HG02852 (cell line): ENCODE measurements at regions not wholly inside any gene's neighbourhood (a gene's known extent, or its start where the extent isn't known, plus 50 kb on each side); places are given as distances from the start of the nearest gene placed in this dataset.
"Not testable (repeated sequence)": the region's sequence is repeated elsewhere in the genome, so short reads cannot be mapped to it uniquely, and the experiment has no call there.

Experiments used
- ATAC-seq: cut with Tn5 transposase; IDR thresholded peaks from one replicate; pipeline ENCODE4 v1.9.1; 2021; ENCODE audit warnings: mild to moderate bottlenecking, moderate library complexity; ENCODE audit not compliant: unreplicated experiment

DNA sequence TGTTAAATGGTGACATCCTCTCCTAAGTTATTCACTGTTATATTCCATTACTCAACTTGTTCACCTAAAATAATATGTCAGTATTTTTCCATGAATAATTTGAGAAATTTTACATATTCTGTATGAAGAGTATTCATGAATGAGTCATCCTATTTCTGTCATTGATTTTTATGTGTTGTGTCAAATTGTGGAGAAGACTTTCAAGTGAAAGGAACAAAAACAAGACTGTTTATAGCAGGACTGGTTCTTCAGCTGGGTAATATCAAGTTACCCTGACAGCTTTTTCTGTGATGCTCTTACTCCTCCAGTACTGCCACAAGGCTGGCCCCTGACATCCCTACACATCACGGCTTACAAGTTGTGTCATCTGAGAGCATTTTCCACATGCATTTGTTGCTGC is 847.7 kb downstream of the NCAM2 start:
- no peak for ATAC-seq

DNA sequence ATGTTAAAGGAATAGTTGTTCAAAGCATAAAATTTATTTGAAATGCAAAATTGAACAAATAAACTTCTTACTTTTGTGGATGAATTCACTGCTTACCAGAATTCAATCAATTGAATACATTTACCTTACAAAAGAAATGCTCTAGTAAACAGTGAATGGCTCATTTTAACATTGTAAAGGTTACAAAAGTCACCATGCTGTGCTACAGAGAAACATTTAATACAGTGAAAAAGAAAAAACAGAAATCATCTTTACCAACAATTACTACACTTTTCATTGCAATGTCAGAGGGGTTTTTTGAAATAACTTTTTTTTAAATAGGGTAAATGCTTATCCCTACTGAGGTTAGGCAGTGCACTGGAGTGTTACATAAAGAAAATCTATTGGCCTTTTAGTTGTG is 853.0 kb downstream of the NCAM2 start:
- no peak for ATAC-seq

GRCh38 chr21:21851657-21852056 is 853.4 kb downstream of the NCAM2 start:
- ATAC-seq = no peak

DNA sequence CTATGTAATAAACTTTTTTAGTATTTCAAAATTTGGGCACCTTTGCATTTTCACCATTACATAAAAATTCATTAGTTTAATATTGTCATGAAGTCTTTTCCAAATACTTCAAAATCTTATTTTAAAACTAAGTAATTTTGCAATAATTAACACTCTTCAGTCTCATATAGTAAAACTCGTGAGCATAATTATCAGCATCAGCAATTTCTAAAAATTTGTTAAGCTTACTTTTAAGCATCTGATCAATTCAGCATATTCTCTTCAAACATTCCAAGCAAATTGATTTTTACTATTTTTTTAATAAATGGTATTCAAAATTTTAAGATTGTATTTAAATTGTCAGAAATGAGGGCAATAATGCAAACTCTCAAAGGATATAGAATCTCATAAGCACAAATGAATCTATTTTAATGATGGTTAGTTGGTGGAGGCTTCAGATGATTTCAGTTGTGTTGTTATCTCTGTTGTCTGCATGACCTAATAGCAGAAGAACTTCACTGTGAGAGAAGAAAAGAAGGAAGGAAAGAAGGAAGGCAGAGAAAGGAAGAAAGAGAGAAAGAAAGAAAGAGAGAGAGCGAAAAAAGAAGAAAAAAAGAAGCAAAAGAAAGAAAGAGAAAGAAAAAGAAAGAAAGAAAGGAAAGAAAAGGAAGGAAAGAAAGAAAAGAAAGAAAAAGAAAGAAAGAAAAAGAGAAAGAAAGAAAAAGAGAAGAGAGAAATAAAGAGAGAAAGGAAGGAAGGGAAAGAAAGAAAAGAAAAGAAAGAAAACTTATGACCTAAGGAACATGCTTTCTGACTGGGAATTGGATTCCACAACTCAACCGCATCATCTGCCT is 860.5 kb downstream of the NCAM2 start:
- no peak for ATAC-seq

DNA sequence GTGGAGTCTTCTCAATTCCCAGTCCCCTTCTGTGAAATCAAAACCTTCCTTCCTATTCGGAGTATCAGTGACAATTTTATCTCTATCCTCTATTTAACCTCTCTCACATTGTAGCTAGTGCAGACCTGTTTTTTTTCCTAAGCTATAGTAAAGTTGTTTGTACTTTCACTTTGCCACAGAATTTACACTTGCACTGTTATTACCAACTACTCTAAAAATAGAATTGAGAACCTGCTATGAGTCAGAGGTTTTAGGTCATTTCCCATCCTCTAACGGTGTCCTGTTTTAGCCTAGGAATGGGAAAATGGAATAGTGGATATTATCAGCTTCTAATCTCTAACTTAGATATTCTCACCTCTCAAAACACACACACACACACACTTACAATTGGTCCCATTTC is 862.7 kb downstream of the NCAM2 start:
- ATAC-seq = no peak

DNA sequence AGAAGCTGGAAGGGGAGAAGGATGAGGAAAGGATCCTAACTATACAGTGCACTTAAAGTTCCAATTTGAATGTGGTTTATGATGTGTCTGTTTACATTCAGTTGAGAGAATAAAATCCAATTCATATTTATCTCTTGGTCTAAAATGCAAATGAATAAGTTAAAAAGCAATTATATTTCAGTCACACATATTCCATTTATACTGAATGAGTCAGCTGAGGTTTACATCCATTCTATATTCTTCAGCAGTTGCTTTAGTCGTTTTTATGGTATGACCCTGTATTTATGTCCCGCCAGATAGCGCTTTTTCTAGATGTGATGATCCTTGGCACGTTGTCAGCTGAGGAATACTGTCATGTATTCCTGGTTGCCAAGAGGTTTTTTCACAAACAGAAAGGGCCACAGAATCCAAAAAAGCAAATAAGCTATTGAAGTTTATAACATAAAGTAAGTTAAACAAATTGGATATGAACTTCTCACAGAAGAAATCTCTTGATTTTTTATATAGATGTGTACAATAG is 866.2 kb downstream of the NCAM2 start:
- no peak for ATAC-seq

DNA sequence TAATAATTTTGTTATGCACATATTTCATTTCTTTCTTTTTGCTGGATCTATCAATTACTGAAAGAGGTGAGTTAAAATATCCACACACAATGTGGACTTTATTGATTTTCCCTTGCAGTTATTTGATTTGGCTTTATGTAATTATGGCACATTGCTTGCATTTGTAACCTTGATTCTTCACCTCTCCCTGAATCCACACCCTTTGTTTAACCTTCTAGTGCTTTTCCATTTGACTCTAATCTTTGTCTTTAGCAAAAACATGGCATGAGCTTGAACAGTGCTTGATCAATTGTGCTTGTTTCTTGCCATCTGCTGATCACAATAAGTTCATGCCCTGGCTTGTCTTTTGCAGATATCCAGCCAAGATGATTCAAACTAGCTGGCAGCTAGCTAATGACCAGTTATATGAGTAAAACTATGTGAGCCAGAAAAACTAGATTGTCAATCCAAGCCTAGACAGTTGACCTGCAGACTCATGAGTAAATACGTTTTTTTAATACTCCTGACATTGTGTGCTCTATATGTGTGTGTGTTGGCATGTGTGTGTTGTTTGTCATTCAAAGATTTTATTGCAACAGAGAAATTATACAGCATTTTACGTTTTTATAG is 899.2 kb downstream of the NCAM2 start:
- no peak for ATAC-seq

- ATAC-seq = no peak
These were observed 900.6 kb downstream of the NCAM2 start for GRCh38 chr21:21898801-21899200.

DNA sequence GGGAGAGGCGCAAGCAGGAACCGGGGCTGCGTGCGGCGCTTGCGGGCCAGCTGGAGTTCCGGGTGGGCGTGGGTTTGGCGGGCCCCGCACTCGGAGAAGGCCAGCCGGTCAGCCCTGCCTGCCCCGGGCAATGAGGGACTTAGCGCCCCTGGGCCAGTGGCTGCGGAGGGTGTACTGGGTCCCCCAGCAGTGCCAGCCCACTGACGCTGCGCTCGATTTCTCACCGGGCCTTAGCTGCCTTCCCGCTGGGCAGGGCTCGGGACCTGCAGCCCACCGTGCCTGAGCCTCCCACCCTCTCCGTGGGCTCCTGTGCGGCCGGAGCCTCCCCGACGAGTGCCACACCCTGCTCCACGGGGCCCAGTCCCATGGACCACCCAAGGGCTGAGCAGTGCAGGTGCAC is 904.2 kb downstream of the NCAM2 start:
- ATAC-seq = not testable (repeated sequence)

DNA sequence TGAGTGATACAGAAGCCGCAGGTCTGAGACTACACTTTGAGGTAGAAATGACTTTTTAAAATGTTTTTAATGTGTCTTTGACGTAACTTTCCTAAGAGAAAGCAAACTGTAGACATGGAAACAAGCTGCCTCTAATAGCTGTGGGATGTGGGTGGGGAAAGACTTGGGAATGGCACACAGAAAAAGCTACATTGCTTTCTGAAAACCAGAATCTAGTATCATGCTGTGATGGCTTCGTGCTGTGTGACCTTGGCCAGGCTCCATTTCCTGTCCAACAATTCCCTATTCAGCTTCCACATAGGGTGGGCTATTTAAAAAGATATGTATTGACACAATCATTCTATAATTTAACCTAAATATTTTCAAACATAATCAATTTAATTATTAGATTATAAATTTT is 909.1 kb downstream of the NCAM2 start:
- ATAC-seq = no peak

GRCh38 chr21:21915816-21916215 is 917.6 kb downstream of the NCAM2 start:
- ATAC-seq = no peak

DNA sequence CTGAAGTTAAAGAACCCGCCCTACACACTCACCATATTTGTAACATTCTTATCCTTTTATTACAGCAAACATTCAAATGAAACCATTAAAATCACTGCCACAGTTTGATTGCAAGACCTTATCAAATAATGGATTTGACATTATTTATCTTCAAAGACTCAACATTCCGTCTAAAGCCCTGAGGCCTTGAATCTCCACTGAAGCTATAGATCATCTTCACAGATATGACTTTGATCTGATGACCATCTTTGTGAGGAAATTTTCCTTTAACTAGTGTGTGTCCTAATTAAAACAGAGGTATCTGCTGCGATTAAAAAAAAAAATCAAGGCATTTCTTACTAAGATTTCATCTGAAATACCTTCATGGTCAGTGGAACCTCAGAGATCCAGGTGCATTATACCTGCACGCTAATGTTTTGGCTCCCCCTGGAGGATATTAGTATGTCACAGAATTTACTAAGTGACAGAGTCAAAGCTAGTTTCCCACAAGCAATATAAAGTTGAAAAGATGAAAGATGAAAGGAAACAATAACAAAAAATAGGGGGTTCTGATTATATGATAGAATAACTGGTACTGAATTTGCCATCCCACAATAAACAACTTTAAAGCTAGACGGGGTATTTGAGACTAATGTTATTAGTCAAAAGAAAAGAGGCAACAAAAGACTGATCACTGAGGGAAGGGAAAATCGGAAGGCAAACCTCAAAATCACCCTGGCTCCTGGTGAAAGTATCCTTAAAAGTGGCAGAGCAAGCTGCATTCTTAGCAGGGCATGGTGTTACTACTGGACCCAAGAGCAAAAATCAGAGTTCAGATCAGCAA is 923.4 kb downstream of the NCAM2 start:
- no peak for ATAC-seq

DNA sequence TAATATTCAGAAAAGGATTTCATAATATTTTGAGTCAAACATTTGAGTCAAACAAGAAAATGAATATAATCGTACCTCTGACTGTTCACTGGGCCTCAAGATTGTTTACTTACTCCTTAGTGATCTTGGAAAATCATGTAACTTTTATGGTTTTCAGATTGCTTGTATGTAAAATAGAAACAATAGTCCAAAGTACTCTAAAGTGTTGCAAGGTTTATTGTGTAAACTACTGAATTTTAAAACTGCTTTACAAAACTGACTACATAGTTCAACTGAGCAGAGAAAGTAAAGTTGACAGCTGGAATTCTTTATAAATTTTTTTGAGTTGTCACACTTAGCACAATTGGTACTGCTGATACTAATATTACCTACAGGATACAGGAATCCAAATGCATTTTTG is 931.0 kb downstream of the NCAM2 start:
- no peak for ATAC-seq

DNA sequence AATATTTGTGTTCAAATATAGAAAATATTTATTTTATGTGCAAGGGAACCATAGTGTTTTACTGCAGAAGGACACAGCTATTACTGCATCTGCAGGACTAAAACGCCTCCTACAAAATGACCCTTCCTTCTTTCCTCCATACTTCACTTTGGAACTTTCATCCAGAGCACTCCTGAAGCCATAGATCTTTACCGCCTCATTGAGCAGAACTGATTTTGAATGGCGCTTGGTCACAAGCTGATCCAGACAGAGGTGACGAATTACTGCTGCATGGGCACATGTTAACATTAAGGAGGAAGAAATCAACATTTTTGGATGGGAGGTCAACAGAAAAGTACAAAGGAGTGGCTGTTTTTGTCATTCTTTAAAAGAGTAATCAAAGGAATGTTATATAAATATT is 931.6 kb downstream of the NCAM2 start:
- no peak for ATAC-seq

GRCh38 chr21:21952566-21952965 is 954.4 kb downstream of the NCAM2 start:
- ATAC-seq = no peak

- no peak for ATAC-seq
These were observed 957.0 kb downstream of the NCAM2 start for GRCh38 chr21:21955204-21955603.

DNA sequence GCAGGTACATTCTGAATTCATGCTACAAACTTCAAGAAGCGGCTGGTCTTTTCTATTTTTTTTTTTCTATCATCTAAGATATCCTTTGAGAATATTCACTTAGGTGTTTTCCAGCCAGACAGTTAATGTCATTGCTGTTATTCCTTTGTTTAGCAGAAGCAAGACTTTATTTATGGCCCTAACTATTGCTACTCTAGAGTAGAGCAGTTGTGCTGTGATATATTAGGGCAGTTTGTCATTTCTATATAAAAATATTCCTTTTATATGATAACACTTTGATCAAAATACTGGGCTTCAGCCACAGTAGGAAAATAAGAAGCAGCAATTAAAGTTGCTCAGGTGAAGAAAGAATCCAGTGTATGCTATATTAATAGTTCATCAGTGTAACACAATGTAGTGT is 959.3 kb downstream of the NCAM2 start:
- ATAC-seq = no peak

GRCh38 chr21:21963911-21964310 is 965.7 kb downstream of the NCAM2 start:
- ATAC-seq = no peak

GRCh38 chr21:21968810-21969209 is 970.6 kb downstream of the NCAM2 start:
- ATAC-seq = no peak

- ATAC-seq = no peak
These were observed 971.0 kb downstream of the NCAM2 start for GRCh38 chr21:21969211-21969610.

DNA sequence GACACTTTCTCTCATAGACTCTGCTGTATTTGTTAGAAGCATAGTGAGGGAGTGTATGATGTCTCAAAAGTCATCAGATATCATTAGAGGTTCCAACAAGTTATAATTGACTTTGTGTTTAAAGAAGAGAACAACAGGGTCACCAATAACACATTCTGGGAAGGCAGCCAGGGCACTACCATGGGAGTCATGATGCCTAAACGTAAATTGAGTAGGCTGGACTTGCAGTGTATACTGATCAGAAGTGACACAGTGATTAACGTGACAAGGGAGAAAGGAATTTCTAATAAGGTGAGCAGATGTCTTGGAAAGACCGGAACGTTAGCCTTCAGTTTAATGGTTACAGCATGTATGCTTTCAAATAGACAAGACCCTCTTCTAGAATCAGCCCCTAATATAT is 973.2 kb downstream of the NCAM2 start:
- ATAC-seq = no peak

DNA sequence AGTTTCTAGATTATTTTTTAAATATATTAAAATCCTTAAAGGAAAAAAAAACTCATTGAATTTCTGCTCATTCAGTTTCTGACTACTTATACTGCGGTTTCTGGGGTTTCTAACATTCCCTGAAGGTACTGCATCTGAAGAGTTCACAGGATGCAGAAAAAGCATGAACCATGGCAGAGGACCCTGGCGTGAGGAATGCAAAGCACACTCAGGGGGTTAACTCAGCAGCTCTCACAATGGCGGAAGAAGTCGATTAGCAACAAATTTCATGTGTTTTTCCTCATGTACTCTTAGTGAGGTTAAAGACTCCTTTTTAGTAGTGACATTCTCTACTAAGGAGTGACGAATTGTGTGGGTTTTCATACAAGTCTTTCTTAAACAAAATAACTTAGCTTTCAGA is 975.6 kb downstream of the NCAM2 start:
- ATAC-seq = no peak
